ENCODE measurements at regions not wholly inside any gene's neighbourhood (a gene's known extent, or its start where the extent isn't known, plus 50 kb on each side); places are given as distances from the start of the nearest gene placed in this dataset.

- TF ChIP-seq RAD21 (IDR thresholded peaks at IDR 0.05 in 1 of 2, conservative IDR thresholded peaks at IDR 0.05 in 1 of 2; ENCODE audit: low read depth in 2 of 2, low read length in 2 of 2) (peak; percentile 76 to 77), BRCA1 (IDR thresholded peaks at IDR 0.05; ENCODE audit: low read depth, low read length) (0 out of 2 replicates have a peak, but pooled peaks have one; percentile 8), FOSL1 (IDR thresholded peaks at IDR 0.05; ENCODE audit: insufficient read depth, low read depth, low read length) (no peak)
Measured at GRCh38 chr11:135075740-135076139, 663.7 kb upstream of the B3GAT1 start (continued).
